COLO829 (cell line): ENCODE measurements at regions not wholly inside any gene's neighbourhood (a gene's known extent, or its start where the extent isn't known, plus 50 kb on each side); places are given as distances from the start of the nearest gene placed in this dataset.

Source experiments
- DNase-seq: peaks from one replicate; pipeline ENCODE4 v3.0.0; 2012; ENCODE audit warnings: low spot score

GRCh38 chr17:22600644-22601298, 908.4 kb downstream of the KCNJ18 start:
- peak; percentile 4 for DNase-seq
